Nucleus accumbens (tissue), 56 donors: ENCODE measurements at regions not wholly inside any gene's neighbourhood (a gene's known extent, or its start where the extent isn't known, plus 50 kb on each side); places are given as distances from the start of the nearest gene placed in this dataset.

ENCODE experiments used
- DNase-seq, 56 donors: peaks; one replicate each; lab custom pipeline; 2025; lab: John Stamatoyannopoulos, UW

GRCh38 chr3:68328049-68328448 is 604.3 kb downstream of the TAFA4 start:
- DNase-seq: no peak

- DNase-seq: no peak
Measured at GRCh38 chr3:68315964-68316363, 616.4 kb downstream of the TAFA4 start.

- DNase-seq: no peak
Measured at GRCh38 chr3:68315546-68315945, 616.8 kb downstream of the TAFA4 start.

- no peak for DNase-seq
Measured at GRCh38 chr3:68306571-68306970, 625.8 kb downstream of the TAFA4 start.

- no peak for DNase-seq
Measured at GRCh38 chr3:68295457-68295856, 636.9 kb downstream of the TAFA4 start.

- DNase-seq: no peak
Measured at GRCh38 chr3:68290333-68290732, 635.9 kb upstream of the SUCLG2 start.

GRCh38 chr3:68288085-68288484 is 633.7 kb upstream of the SUCLG2 start:
- no peak for DNase-seq

- DNase-seq: no peak
Measured at GRCh38 chr3:68287101-68287500, 632.7 kb upstream of the SUCLG2 start.

- no peak for DNase-seq
Measured at GRCh38 chr3:68274286-68274685, 619.9 kb upstream of the SUCLG2 start.

- no peak for DNase-seq
Measured at GRCh38 chr3:68271145-68271544, 616.7 kb upstream of the SUCLG2 start.

GRCh38 chr3:68256635-68257223 is 602.3 kb upstream of the SUCLG2 start:
- DNase-seq: peak in 3 of 56 donors; percentile 1 to 16 (median 12)

GRCh38 chr3:68249265-68249664 is 594.9 kb upstream of the SUCLG2 start:
- DNase-seq: peak in 1 of 56 donors; percentile 1

- no peak for DNase-seq
Measured at GRCh38 chr3:68242606-68243005, 588.2 kb upstream of the SUCLG2 start.

GRCh38 chr3:68239542-68239941 is 585.1 kb upstream of the SUCLG2 start:
- DNase-seq: no peak

GRCh38 chr3:68234076-68234780 is 579.8 kb upstream of the SUCLG2 start:
- DNase-seq: peak in 6 of 56 donors; percentile 6 to 53 (median 13)

- no peak for DNase-seq
Measured at GRCh38 chr3:68228856-68229255, 574.4 kb upstream of the SUCLG2 start.

GRCh38 chr3:68220832-68221231 is 566.4 kb upstream of the SUCLG2 start:
- no peak for DNase-seq

GRCh38 chr3:68211637-68212036 is 557.2 kb upstream of the SUCLG2 start:
- no peak for DNase-seq

GRCh38 chr3:68210635-68211034 is 556.2 kb upstream of the SUCLG2 start:
- DNase-seq: no peak

GRCh38 chr3:68207327-68207726 is 552.9 kb upstream of the SUCLG2 start:
- no peak for DNase-seq

GRCh38 chr3:68206524-68207117 is 552.2 kb upstream of the SUCLG2 start:
- no peak for DNase-seq

- no peak for DNase-seq
Measured at GRCh38 chr3:68186733-68187132, 532.3 kb upstream of the SUCLG2 start.
